WTC11 (cell line): ENCODE measurements at regions not wholly inside any gene's neighbourhood (a gene's known extent, or its start where the extent isn't known, plus 50 kb on each side); places are given as distances from the start of the nearest gene placed in this dataset.

Experiments used
- ATAC-seq: fragments of 200-7000 bp; cut with Tn5 transposase; 2 replicates; pipeline ENCODE4 v1.10.0; 2021; ENCODE audit warnings: mild to moderate bottlenecking, moderate library complexity
- CTCF ChIA-PET: fragments of 300-600 bp; sonication (Branson Sonifier 250); formaldehyde crosslinking; loops from one replicate; lab custom pipeline; 2021; ENCODE audit warnings: antibody characterized with exemption; lab: Charles Lee
- POLR2A ChIA-PET: fragments of 350-600 bp; sonication (Branson Sonifier 250); formaldehyde crosslinking; loops from one replicate; lab custom pipeline; 2021; ENCODE audit warnings: antibody characterized with exemption; lab: Charles Lee
- DNase-seq: peaks from one replicate; pipeline ENCODE4 v3.0.0; 2021; ENCODE audit warnings: low spot score
- H3K27ac Mint-ChIP-seq: 2 replicates; pipeline ENCODE4 v1.8.0; 2021; ENCODE audit warnings: mixed read lengths
- H3K27me3 Mint-ChIP-seq: 2 replicates; pipeline ENCODE4 v1.8.0; 2021; ENCODE audit warnings: low read depth, mild to moderate bottlenecking, moderate library complexity, mixed read lengths
- H3K36me3 Mint-ChIP-seq: 2 replicates; pipeline ENCODE4 v1.8.0; 2021; ENCODE audit warnings: mixed read lengths
- H3K4me1 Mint-ChIP-seq: 2 replicates; pipeline ENCODE4 v1.8.0; 2022; ENCODE audit warnings: mixed read lengths
- H3K4me3 Mint-ChIP-seq: 2 replicates; pipeline ENCODE4 v1.8.0; 2021; ENCODE audit warnings: mild to moderate bottlenecking, moderate library complexity, mixed read lengths
- H3K9me3 Mint-ChIP-seq: 2 replicates; pipeline ENCODE4 v1.8.0; 2021; ENCODE audit warnings: mixed read lengths
- AFF4 ChIP-seq: sonication (generic); formaldehyde crosslinking; IDR thresholded peaks from 2 replicates; pipeline ENCODE4 v1.8.1; 2023; ENCODE audit warnings: mild to moderate bottlenecking, missing genetic modification reagents, borderline replicate concordance
- CDX4 ChIP-seq: fragments of 250-450 bp; sonication (Bioruptor Pico); IDR thresholded peaks from 2 replicates; pipeline ENCODE4 v1.9.0; 2021; ENCODE audit warnings: moderate library complexity, mild to moderate bottlenecking, inconsistent platforms, borderline replicate concordance
- E2F4 ChIP-seq: sonication (generic); formaldehyde crosslinking; IDR thresholded peaks from 2 replicates; pipeline ENCODE4 v1.8.1; 2022; ENCODE audit warnings: low read depth, mild to moderate bottlenecking, moderate library complexity, missing genetic modification reagents, borderline replicate concordance
- ETV6 ChIP-seq: sonication (generic); formaldehyde crosslinking; IDR thresholded peaks from 2 replicates; pipeline ENCODE4 v1.8.1; 2022; ENCODE audit warnings: mild to moderate bottlenecking, missing genetic modification reagents
- FOXK1 ChIP-seq: sonication (generic); formaldehyde crosslinking; IDR thresholded peaks from 2 replicates; pipeline ENCODE4 v1.8.0; 2022; ENCODE audit warnings: mild to moderate bottlenecking, moderate library complexity, missing genetic modification reagents
- IRF2 ChIP-seq: sonication (generic); formaldehyde crosslinking; IDR thresholded peaks from 2 replicates; pipeline ENCODE4 v1.8.0; 2022; ENCODE audit warnings: low read depth, missing genetic modification reagents, borderline replicate concordance
- NR1H2 ChIP-seq: sonication (generic); formaldehyde crosslinking; IDR thresholded peaks from 2 replicates; pipeline ENCODE4 v1.9.0; 2021; ENCODE audit warnings: mild to moderate bottlenecking, moderate library complexity, missing genetic modification reagents
- PREB ChIP-seq: sonication (generic); formaldehyde crosslinking; IDR thresholded peaks from 2 replicates; pipeline ENCODE4 v1.8.1; 2022; ENCODE audit warnings: mild to moderate bottlenecking, missing genetic modification reagents, moderate library complexity, borderline replicate concordance
- RORB ChIP-seq: fragments of 250-450 bp; sonication (Bioruptor Pico); IDR thresholded peaks from 2 replicates; pipeline ENCODE4 v1.9.0; 2021; ENCODE audit warnings: mild to moderate bottlenecking
- TCF7 ChIP-seq: sonication (generic); formaldehyde crosslinking; IDR thresholded peaks from 2 replicates; pipeline ENCODE4 v1.8.0; 2022; ENCODE audit warnings: mild to moderate bottlenecking, low read depth, missing genetic modification reagents, moderate library complexity
- TEAD4 ChIP-seq: sonication (generic); formaldehyde crosslinking; IDR thresholded peaks from 2 replicates; pipeline ENCODE4 v1.8.0; 2022; ENCODE audit warnings: mild to moderate bottlenecking, missing genetic modification reagents
- USF2 ChIP-seq: sonication (generic); formaldehyde crosslinking; IDR thresholded peaks from 2 replicates; pipeline ENCODE4 v1.8.1; 2023; ENCODE audit warnings: mild to moderate bottlenecking, missing genetic modification reagents, moderate library complexity
- ZMAT4 ChIP-seq: fragments of 250-450 bp; sonication (Bioruptor Pico); IDR thresholded peaks from 2 replicates; pipeline ENCODE4 v1.9.0; 2021; ENCODE audit warnings: mild to moderate bottlenecking
- ZNF138 ChIP-seq: sonication (generic); formaldehyde crosslinking; conservative IDR thresholded peaks from 2 replicates; pipeline ENCODE4 v1.8.1; 2022; ENCODE audit warnings: mild to moderate bottlenecking, moderate library complexity, missing genetic modification reagents
- ZNF232 ChIP-seq: sonication (generic); formaldehyde crosslinking; IDR thresholded peaks from 2 replicates; pipeline ENCODE4 v1.8.0; 2022; ENCODE audit warnings: mild to moderate bottlenecking, missing genetic modification reagents
- ZNF263 ChIP-seq: sonication (generic); formaldehyde crosslinking; IDR thresholded peaks from 2 replicates; pipeline ENCODE4 v1.8.1; 2022; ENCODE audit warnings: low read depth, mild to moderate bottlenecking, moderate library complexity, missing genetic modification reagents
- ZNF281 ChIP-seq: sonication (generic); formaldehyde crosslinking; IDR thresholded peaks from 2 replicates; pipeline ENCODE4 v1.8.0; 2023; ENCODE audit warnings: mild to moderate bottlenecking, missing genetic modification reagents
- ZNF416 ChIP-seq: fragments of 250-450 bp; sonication (Bioruptor Pico); IDR thresholded peaks from 2 replicates; pipeline ENCODE4 v1.9.0; 2021; ENCODE audit warnings: mild to moderate bottlenecking, inconsistent platforms
- ZNF425 ChIP-seq: fragments of 250-450 bp; sonication (Bioruptor Pico); conservative IDR thresholded peaks from 2 replicates; pipeline ENCODE4 v1.9.0; 2021; ENCODE audit warnings: mild to moderate bottlenecking

GRCh38 chr5:135279328-135279727, 119.7 kb downstream of the MACROH2A1 start:
- CTCF ChIA-PET, result no interaction called here
- H3K36me3 Mint-ChIP-seq, result no peaks in the 10 kb centered on the region

GRCh38 chr5:135276151-135276550, 122.9 kb downstream of the MACROH2A1 start:
- H3K4me3 Mint-ChIP-seq, result no peak overlapping the region
- ChIA-PET CTCF (no interaction called here), POLR2A (no interaction called here)
- peaks cover 4% of the 10 kb centered on the region for H3K27me3 Mint-ChIP-seq
- H3K36me3 Mint-ChIP-seq, result no peaks in the 10 kb centered on the region
- H3K27ac Mint-ChIP-seq, result no peak overlapping the region
- 0 out of 2 replicates have a peak, but pooled peaks cover 4% of the 10 kb centered on the region for H3K4me1 Mint-ChIP-seq
- DNase-seq (no peak), ATAC-seq (no peak)
- 0 out of 2 replicates have a peak, but pooled peaks cover 7% of the 10 kb centered on the region for H3K9me3 Mint-ChIP-seq
- TF ChIP-seq ZNF425 (CRISPR knock-in tag) (no peak), USF2 (no peak), ZNF281 (CRISPR knock-in tag) (no peak)

More at GRCh38 chr5:135279328-135279727, 119.7 kb downstream of the MACROH2A1 start:
- H3K27ac Mint-ChIP-seq, result no peak overlapping the region
- H3K4me1 Mint-ChIP-seq, result no peaks in the 10 kb centered on the region
- H3K4me3 Mint-ChIP-seq, result no peak overlapping the region
- TF ChIP-seq TCF7 (CRISPR knock-in tag) (no peak), ETV6 (no peak), ZNF232 (CRISPR knock-in tag) (no peak), PREB (CRISPR knock-in tag) (no peak), TEAD4 (no peak), ZMAT4 (no peak), RORB (CRISPR knock-in tag) (no peak), FOXK1 (CRISPR knock-in tag) (no peak), IRF2 (no peak), CDX4 (CRISPR knock-in tag) (no peak), AFF4 (CRISPR knock-in tag) (no peak), NR1H2 (CRISPR knock-in tag) (no peak), E2F4 (no peak), ZNF416 (CRISPR knock-in tag) (no peak), ZNF138 (no peak), ZNF263 (CRISPR knock-in tag) (no peak)
- H3K9me3 Mint-ChIP-seq, result 0 out of 2 replicates have a peak, but pooled peaks cover 7% of the 10 kb centered on the region
- ATAC-seq (no peak), DNase-seq (no peak)
- H3K27me3 Mint-ChIP-seq, result peaks cover 3% of the 10 kb centered on the region; the same call in 1 of the 2 replicates
- POLR2A ChIA-PET, result no interaction called here
